IMR-90 (cell line): ENCODE measurements at regions not wholly inside any gene's neighbourhood (a gene's known extent, or its start where the extent isn't known, plus 50 kb on each side); places are given as distances from the start of the nearest gene placed in this dataset.

Experiments
- ATAC-seq: fragments of 200-7000 bp; cut with Tn5 transposase; 2 replicates; pipeline ENCODE4 v1.9.1; 2020; ENCODE audit warnings: low read depth, mild to moderate bottlenecking, moderate library complexity
- BruUV-seq: library from RNA; stranded (reverse); fragments of 400-500 nt; replicated peaks from 2 replicates; lab custom pipeline; 2021; lab: Mats Ljungman, UMichigan
- CTCF ChIA-PET: fragments of 300-600 bp; formaldehyde crosslinking; extraction: SDS; loops from one replicate; lab custom pipeline; 2021; ENCODE audit warnings: antibody characterized with exemption; lab: Yijun Ruan, JAX
- POLR2A ChIA-PET: fragments of 300-600 bp; sonication (Branson Sonifier 250); formaldehyde crosslinking; loops from one replicate; lab custom pipeline; 2022; ENCODE audit warnings: antibody characterized with exemption; ENCODE audit not compliant: unreplicated experiment; lab: Charles Lee
- DNase-seq: peaks from one replicate; pipeline ENCODE4 v3.0.0; 2013
- H2AFZ ChIP-seq: replicated peaks from 2 replicates; pipeline ENCODE3; 2013; ENCODE audit warnings: low read length, mild to moderate bottlenecking; ENCODE audit not compliant: poor library complexity
- H2AK5ac ChIP-seq: 2 replicates; pipeline ENCODE4 v1.6.1; 2013; ENCODE audit warnings: low read depth, low read length, inconsistent platforms
- H2AK9ac ChIP-seq: replicated peaks from 2 replicates; pipeline ENCODE3; 2013; ENCODE audit warnings: mild to moderate bottlenecking, low read depth, low read length, moderate library complexity; ENCODE audit not compliant: poor library complexity
- H2BK120ac ChIP-seq: 2 replicates; pipeline ENCODE4 v1.6.1; 2013; ENCODE audit warnings: low read depth, low read length, inconsistent platforms
- H2BK15ac ChIP-seq: 3 replicates; pipeline ENCODE4 v1.6.1; 2013; ENCODE audit warnings: low read depth, low read length, inconsistent platforms
- H2BK20ac ChIP-seq: 2 replicates; pipeline ENCODE4 v1.6.1; 2013; ENCODE audit warnings: low read depth, mild to moderate bottlenecking, inconsistent platforms, low read length, moderate library complexity
- H2BK5ac ChIP-seq: 2 replicates; pipeline ENCODE4 v1.6.1; 2013; ENCODE audit warnings: mild to moderate bottlenecking, low read depth, low read length, inconsistent platforms; ENCODE audit not compliant: poor library complexity, severe bottlenecking
- H3K14ac ChIP-seq: replicated peaks from 2 replicates; pipeline ENCODE4 v1.6.1; 2013; ENCODE audit warnings: low read depth, low read length, inconsistent platforms
- H3K18ac ChIP-seq: 2 replicates; pipeline ENCODE4 v1.6.1; 2013; ENCODE audit warnings: low read depth, low read length, control low read depth
- H3K23ac ChIP-seq: 2 replicates; pipeline ENCODE4 v1.6.1; 2013; ENCODE audit warnings: low read depth, low read length, inconsistent platforms
- H3K27ac ChIP-seq: 2 replicates; pipeline ENCODE4 v1.5.1; 2013; ENCODE audit warnings: mild to moderate bottlenecking, control low read depth, low read length; ENCODE audit not compliant: insufficient read depth
- H3K27me3 ChIP-seq: 2 replicates; pipeline ENCODE4 v1.6.1; 2013; ENCODE audit warnings: low read length; ENCODE audit not compliant: control insufficient read depth, insufficient read depth
- H3K36me3 ChIP-seq: 2 replicates; pipeline ENCODE4 v1.6.1; 2013; ENCODE audit warnings: low read length, mixed read lengths; ENCODE audit not compliant: control insufficient read depth, insufficient read depth
- H3K4ac ChIP-seq: 2 replicates; pipeline ENCODE4 v1.6.1; 2013; ENCODE audit warnings: low read depth, low read length, inconsistent platforms
- H3K4me1 ChIP-seq: 2 replicates; pipeline ENCODE4 v1.6.1; 2013; ENCODE audit warnings: low read length, mixed read lengths; ENCODE audit not compliant: control insufficient read depth, insufficient read depth
- H3K4me2 ChIP-seq: 2 replicates; pipeline ENCODE4 v1.6.1; 2013; ENCODE audit warnings: low read depth, mild to moderate bottlenecking, control low read depth, low read length, moderate library complexity
- H3K4me3 ChIP-seq: 2 replicates; pipeline ENCODE4 v1.5.1; 2013; ENCODE audit warnings: low read depth, mild to moderate bottlenecking, control low read depth, low read length, moderate library complexity; ENCODE audit not compliant: insufficient read depth
- H3K56ac ChIP-seq: 2 replicates; pipeline ENCODE4 v1.6.1; 2013; ENCODE audit warnings: low read length, inconsistent platforms; ENCODE audit not compliant: insufficient read depth; ENCODE audit errors: extremely low read depth
- H3K79me1 ChIP-seq, 2 experiments: 2 replicates each; pipeline ENCODE4 v1.6.1; 2013; ENCODE audit warnings: low read length in 2 of 2, inconsistent platforms in 1 of 2, low read depth in 1 of 2
- H3K9ac ChIP-seq: 2 replicates; pipeline ENCODE4 v1.6.1; 2013; ENCODE audit warnings: low read depth, low read length, control low read depth
- H3K9me1 ChIP-seq: 2 replicates; pipeline ENCODE4 v1.6.1; 2013; ENCODE audit warnings: low read length, inconsistent platforms; ENCODE audit not compliant: insufficient read depth
- H3K9me3 ChIP-seq: 2 replicates; pipeline ENCODE4 v1.6.1; 2013; ENCODE audit warnings: low read length; ENCODE audit not compliant: control insufficient read depth, insufficient read depth
- H4K20me1 ChIP-seq: 2 replicates; pipeline ENCODE4 v1.6.1; 2013; ENCODE audit warnings: low read length, inconsistent platforms; ENCODE audit not compliant: insufficient read depth
- H4K5ac ChIP-seq: 2 replicates; pipeline ENCODE4 v1.6.1; 2013; ENCODE audit warnings: mild to moderate bottlenecking, low read depth, low read length, control low read depth
- H4K8ac ChIP-seq, 2 experiments: 2 replicates each; pipeline ENCODE4 v1.6.1; 2013; ENCODE audit warnings: low read depth in 2 of 2, low read length in 2 of 2, control low read depth in 1 of 2, inconsistent platforms in 1 of 2
- H4K91ac ChIP-seq: 2 replicates; pipeline ENCODE4 v1.6.1; 2013; ENCODE audit warnings: low read depth, low read length, inconsistent platforms; ENCODE audit not compliant: insufficient read depth
- BHLHE40 ChIP-seq: fragments of 150-350 bp; IDR thresholded peaks from 2 replicates; pipeline ENCODE4 v1.6.1; 2016; ENCODE audit warnings: mild to moderate bottlenecking, low read depth, low read length
- CEBPB ChIP-seq: IDR thresholded peaks from 2 replicates; pipeline ENCODE4 v1.6.1; 2012; ENCODE audit warnings: low read depth, low read length, improper control_type of control experiment
- CHD1 ChIP-seq: IDR thresholded peaks from 2 replicates; pipeline ENCODE4 v1.6.1; 2012; ENCODE audit warnings: low read depth, low read length, improper control_type of control experiment
- FOS ChIP-seq: fragments of 150-350 bp; IDR thresholded peaks from 2 replicates; pipeline ENCODE4 v1.6.1; 2016; ENCODE audit warnings: low read depth, low read length
- MAFK ChIP-seq: IDR thresholded peaks from 2 replicates; pipeline ENCODE4 v1.6.1; 2012; ENCODE audit warnings: low read depth, low read length, improper control_type of control experiment
- MAZ ChIP-seq: IDR thresholded peaks from 2 replicates; pipeline ENCODE4 v1.6.1; 2012; ENCODE audit warnings: low read depth, mild to moderate bottlenecking, low read length, improper control_type of control experiment, moderate library complexity, borderline replicate concordance
- MXI1 ChIP-seq: IDR thresholded peaks from 2 replicates; pipeline ENCODE4 v1.6.1; 2012; ENCODE audit warnings: low read depth, mild to moderate bottlenecking, low read length, moderate library complexity, borderline replicate concordance
- NFE2L2 ChIP-seq: fragments of 150-350 bp; IDR thresholded peaks from 2 replicates; pipeline ENCODE4 v1.6.1; 2016; ENCODE audit warnings: low read depth, mild to moderate bottlenecking, low read length
- POLR2A ChIP-seq: IDR thresholded peaks from 2 replicates; pipeline ENCODE4 v1.6.1; 2012; ENCODE audit warnings: mild to moderate bottlenecking, low read depth, low read length
- RAD21 ChIP-seq: IDR thresholded peaks from 2 replicates; pipeline ENCODE4 v1.6.1; 2012; ENCODE audit warnings: low read length, improper control_type of control experiment
- RCOR1 ChIP-seq: IDR thresholded peaks from 2 replicates; pipeline ENCODE4 v1.6.1; 2012; ENCODE audit warnings: mild to moderate bottlenecking, low read length, improper control_type of control experiment; ENCODE audit not compliant: insufficient replicate concordance
- RFX5 ChIP-seq: IDR thresholded peaks from 2 replicates; pipeline ENCODE4 v1.8.0; 2012; ENCODE audit warnings: low read depth, mild to moderate bottlenecking, low read length, moderate library complexity
- SMC3 ChIP-seq: fragments of 150-350 bp; IDR thresholded peaks from 2 replicates; pipeline ENCODE4 v1.6.1; 2016; ENCODE audit warnings: low read depth, mild to moderate bottlenecking, antibody characterized with exemption, low read length, moderate library complexity
- USF2 ChIP-seq: fragments of 150-350 bp; IDR thresholded peaks from 2 replicates; pipeline ENCODE4 v1.6.1; 2017; ENCODE audit warnings: mild to moderate bottlenecking, antibody characterized with exemption, low read length, low read depth
- WGBS, 2 experiments: methylation state at CpG; one replicate each; pipeline versions ENCODE4 v1.1.5 to v1.1.7; 2013; ENCODE audit warnings: missing lambda C conversion rate in 2 of 2; ENCODE audit not compliant: insufficient read length in 1 of 2; ENCODE audit errors: extremely low coverage in 2 of 2; 5-methylcytosine and 5-hydroxymethylcytosine counted together
- dilution Hi-C: fragments of 300-500 bp; cut with HindIII; formaldehyde crosslinking; loops from one replicate; pipeline ENCODE4 v1.14.3; 2018; ENCODE audit warnings: low sequenced_read_pairs; ENCODE audit not compliant: unreplicated experiment
- in situ Hi-C: fragments of 300-500 bp; cut with MboI; formaldehyde crosslinking; loops from 3 replicates; pipeline ENCODE4 v1.14.3; 2019; ENCODE audit warnings: low sequenced_read_pairs, inconsistent platforms, mixed read lengths
- intact Hi-C: fragments of 100-400 bp; cut with micrococcal nuclease; formaldehyde crosslinking; loops from 2 replicates; pipeline ENCODE4 v1.10.0; 2022
- TF ChIP-seq, protein P1 (sequence below): conservative IDR thresholded peaks from 2 replicates; pipeline ENCODE4 v1.5.1; 2012; ENCODE audit warnings: mild to moderate bottlenecking, low read depth, low read length, improper control_type of control experiment
- TF ChIP-seq, protein P2 (sequence below): fragments of 150-350 bp; IDR thresholded peaks from 2 replicates; pipeline ENCODE4 v1.6.1; 2016; ENCODE audit warnings: low read depth, mild to moderate bottlenecking, low read length, moderate library complexity, borderline replicate concordance

GRCh38 chr11:42161886-42162285 is 702.4 kb upstream of the LRRC4C start:
- DNase-seq (no peak), ATAC-seq (no peak)
- BruUV-seq: no TSS peak
- Histone ChIP-seq H3K4me1 (no peaks in the 10 kb centered on the region), H3K27me3 (no peaks in the 10 kb centered on the region), H2AFZ (no peak overlapping the region), H3K4me2 (no peak overlapping the region), H4K20me1 (no peaks in the 10 kb centered on the region), H2BK120ac (no peak overlapping the region), H3K9me1 (no peaks in the 10 kb centered on the region), H4K8ac (no peak overlapping the region), H3K36me3 (no peaks in the 10 kb centered on the region), H3K4me3 (no peak overlapping the region), H3K9me3 (no peaks in the 10 kb centered on the region), H3K79me1 (no peaks in the 10 kb centered on the region), H4K91ac (no peak overlapping the region), H2AK9ac (no peak overlapping the region), H2AK5ac (no peak overlapping the region), H2BK5ac (no peak overlapping the region), H3K18ac (no peak overlapping the region), H4K5ac (no peak overlapping the region), H2BK15ac (no peak overlapping the region), H3K56ac (no peak overlapping the region), H3K27ac (no peak overlapping the region), H3K23ac (no peak overlapping the region), H2BK20ac (no peak overlapping the region), H3K4ac (no peak overlapping the region), H3K9ac (no peak overlapping the region), H3K14ac (no peak overlapping the region)
- dilution Hi-C loops (no loop called here), in situ Hi-C loops (no loop called here), intact Hi-C loops (no loop called here)
- no CpG with 5 or more reads among the region's 1 CpG for WGBS, 2 experiments
- CTCF ChIA-PET: no interaction called here
- POLR2A ChIA-PET: no interaction called here
- TF ChIP-seq MAZ (no peak), CHD1 (no peak), SMC3 (no peak), RFX5 (no peak), POLR2A (no peak), MAFK (no peak), RCOR1 (no peak), USF2 (no peak), FOS (no peak), MXI1 (no peak), BHLHE40 (no peak), RAD21 (no peak), CEBPB (no peak), NFE2L2 (no peak)
- TF ChIP-seq, protein P1, sequence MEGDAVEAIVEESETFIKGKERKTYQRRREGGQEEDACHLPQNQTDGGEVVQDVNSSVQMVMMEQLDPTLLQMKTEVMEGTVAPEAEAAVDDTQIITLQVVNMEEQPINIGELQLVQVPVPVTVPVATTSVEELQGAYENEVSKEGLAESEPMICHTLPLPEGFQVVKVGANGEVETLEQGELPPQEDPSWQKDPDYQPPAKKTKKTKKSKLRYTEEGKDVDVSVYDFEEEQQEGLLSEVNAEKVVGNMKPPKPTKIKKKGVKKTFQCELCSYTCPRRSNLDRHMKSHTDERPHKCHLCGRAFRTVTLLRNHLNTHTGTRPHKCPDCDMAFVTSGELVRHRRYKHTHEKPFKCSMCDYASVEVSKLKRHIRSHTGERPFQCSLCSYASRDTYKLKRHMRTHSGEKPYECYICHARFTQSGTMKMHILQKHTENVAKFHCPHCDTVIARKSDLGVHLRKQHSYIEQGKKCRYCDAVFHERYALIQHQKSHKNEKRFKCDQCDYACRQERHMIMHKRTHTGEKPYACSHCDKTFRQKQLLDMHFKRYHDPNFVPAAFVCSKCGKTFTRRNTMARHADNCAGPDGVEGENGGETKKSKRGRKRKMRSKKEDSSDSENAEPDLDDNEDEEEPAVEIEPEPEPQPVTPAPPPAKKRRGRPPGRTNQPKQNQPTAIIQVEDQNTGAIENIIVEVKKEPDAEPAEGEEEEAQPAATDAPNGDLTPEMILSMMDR: no peak
- TF ChIP-seq, protein P2, sequence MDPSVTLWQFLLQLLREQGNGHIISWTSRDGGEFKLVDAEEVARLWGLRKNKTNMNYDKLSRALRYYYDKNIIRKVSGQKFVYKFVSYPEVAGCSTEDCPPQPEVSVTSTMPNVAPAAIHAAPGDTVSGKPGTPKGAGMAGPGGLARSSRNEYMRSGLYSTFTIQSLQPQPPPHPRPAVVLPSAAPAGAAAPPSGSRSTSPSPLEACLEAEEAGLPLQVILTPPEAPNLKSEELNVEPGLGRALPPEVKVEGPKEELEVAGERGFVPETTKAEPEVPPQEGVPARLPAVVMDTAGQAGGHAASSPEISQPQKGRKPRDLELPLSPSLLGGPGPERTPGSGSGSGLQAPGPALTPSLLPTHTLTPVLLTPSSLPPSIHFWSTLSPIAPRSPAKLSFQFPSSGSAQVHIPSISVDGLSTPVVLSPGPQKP: no peak
